ENCODE measurements at regions not wholly inside any gene's neighbourhood (a gene's known extent, or its start where the extent isn't known, plus 50 kb on each side); places are given as distances from the start of the nearest gene placed in this dataset.
A peak's percentile ranks its signal among the peaks of the same experiment; 100 is the strongest.
"Not testable (repeated sequence)": the region's sequence is repeated elsewhere in the genome, so short reads cannot be mapped to it uniquely, and the experiment has no call there.

GRCh38 chr5:25160891-25161290 is 516.1 kb upstream of the CDH10 start:
- no peaks in the 10 kb centered on the region for H3K4me1 Mint-ChIP-seq
- no peak overlapping the region for H3K27ac Mint-ChIP-seq
- H3K9me3 Mint-ChIP-seq: peaks cover 9% of the 10 kb centered on the region
- H3K36me3 Mint-ChIP-seq: no peaks in the 10 kb centered on the region
- H3K4me3 Mint-ChIP-seq: no peak overlapping the region
- ATAC-seq: peak; percentile 42
- DNase-seq (ENCODE audit: low spot score in 2 of 2): no peak

DNA sequence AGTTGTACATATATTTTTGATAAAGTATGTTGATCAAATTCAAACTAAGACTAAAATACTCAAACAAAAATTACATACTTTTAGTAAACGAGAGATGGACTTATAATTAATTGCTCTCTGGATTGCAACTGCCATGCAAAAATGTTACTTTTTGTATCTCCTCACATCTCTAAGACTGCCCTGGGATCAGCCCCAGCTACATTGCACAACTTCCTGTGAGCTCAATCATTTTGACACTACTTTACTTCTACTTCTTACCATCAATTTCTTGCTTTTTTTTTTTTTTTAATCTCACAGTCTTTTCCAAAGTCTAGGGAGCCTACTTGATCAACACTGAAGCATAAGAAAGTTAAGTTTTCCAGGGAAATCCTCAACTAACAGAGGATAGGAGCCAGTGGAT is 506.0 kb upstream of the CDH10 start:
- Mint-ChIP-seq H3K9me3 (peaks cover 27% of the 10 kb centered on the region), H3K36me3 (no peaks in the 10 kb centered on the region), H3K4me1 (no peaks in the 10 kb centered on the region), H3K27ac (no peak overlapping the region), H3K4me3 (no peak overlapping the region)
- ATAC-seq (no peak), DNase-seq (ENCODE audit: low spot score in 2 of 2) (no peak)

- H3K4me1 Mint-ChIP-seq: no peaks in the 10 kb centered on the region
- H3K9me3 Mint-ChIP-seq: peaks cover 28% of the 10 kb centered on the region
- no peak overlapping the region for H3K27ac Mint-ChIP-seq
- H3K36me3 Mint-ChIP-seq: no peaks in the 10 kb centered on the region
- ATAC-seq (no peak), DNase-seq (ENCODE audit: low spot score in 2 of 2) (no peak)
- H3K4me3 Mint-ChIP-seq: no peak overlapping the region
Observed at GRCh38 chr5:25128606-25129005, 483.8 kb upstream of the CDH10 start.

DNA sequence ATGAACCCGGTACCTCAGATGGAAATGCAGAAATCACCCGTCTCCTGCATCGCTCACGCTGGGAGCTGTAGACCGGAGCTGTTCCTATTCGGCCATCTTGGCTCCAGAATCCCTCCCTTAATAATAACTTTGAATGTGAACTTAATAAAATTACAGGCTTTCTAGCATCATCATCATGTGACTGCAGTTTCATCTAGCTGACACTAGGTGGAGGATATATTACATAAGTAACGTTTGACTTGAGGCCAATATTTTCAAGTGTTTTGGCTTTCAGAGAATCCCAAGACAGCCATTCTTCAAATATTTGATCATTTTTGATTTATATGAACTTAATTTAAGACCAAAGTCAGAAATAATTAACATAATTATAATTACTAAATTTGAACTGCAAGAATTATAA is 474.9 kb upstream of the CDH10 start:
- Mint-ChIP-seq H3K9me3 (peaks cover 12% of the 10 kb centered on the region), H3K27ac (no peak overlapping the region), H3K4me3 (no peak overlapping the region), H3K4me1 (no peaks in the 10 kb centered on the region), H3K36me3 (no peaks in the 10 kb centered on the region)
- no peak for ATAC-seq
- DNase-seq (ENCODE audit: low spot score in 2 of 2): no peak

DNA sequence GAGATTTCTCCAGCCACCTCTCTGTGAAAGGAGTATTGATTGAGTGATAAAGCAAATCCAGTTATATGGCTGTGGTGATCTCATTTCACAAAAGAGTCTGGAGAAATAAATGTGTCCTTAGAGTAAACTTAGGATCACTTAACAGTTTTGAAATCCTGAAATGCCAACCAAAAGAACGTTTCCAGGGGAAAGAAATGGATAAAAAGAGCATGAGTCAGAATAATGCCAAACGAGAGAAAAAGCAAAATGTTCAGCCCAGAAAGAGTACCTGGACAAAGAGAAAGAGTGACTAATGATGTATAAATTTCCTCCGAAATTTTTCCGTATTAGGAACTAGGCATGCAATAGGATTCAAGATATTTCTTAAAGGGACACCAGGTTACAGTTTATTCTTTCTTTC is 463.1 kb upstream of the CDH10 start:
- Mint-ChIP-seq H3K9me3 (peaks cover 16% of the 10 kb centered on the region), H3K4me1 (no peaks in the 10 kb centered on the region), H3K4me3 (no peak overlapping the region), H3K36me3 (no peaks in the 10 kb centered on the region), H3K27ac (no peak overlapping the region)
- DNase-seq (ENCODE audit: low spot score in 2 of 2) (no peak), ATAC-seq (no peak)

DNA sequence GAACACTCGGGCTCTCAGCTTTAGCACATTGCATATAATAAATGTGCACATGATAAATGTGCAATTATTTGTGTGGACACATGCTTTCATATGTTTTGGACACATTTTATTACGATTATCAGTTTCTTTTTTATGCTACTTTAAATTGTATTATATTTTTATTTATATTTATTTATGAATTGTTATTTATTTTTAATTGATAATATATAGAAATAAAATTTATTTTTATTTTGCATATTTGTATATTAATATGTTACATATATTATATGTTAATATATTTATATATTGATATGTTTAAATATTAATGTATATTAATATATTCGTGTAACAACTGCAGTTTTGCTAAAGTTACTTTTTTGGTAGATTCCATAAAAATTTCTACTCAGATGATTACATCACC is 454.8 kb upstream of the CDH10 start:
- DNase-seq (ENCODE audit: low spot score in 2 of 2) (no peak), ATAC-seq (no peak)
- Mint-ChIP-seq H3K4me3 (no peak overlapping the region), H3K36me3 (no peaks in the 10 kb centered on the region), H3K4me1 (no peaks in the 10 kb centered on the region), H3K9me3 (peaks cover 12% of the 10 kb centered on the region), H3K27ac (no peak overlapping the region)

GRCh38 chr5:25095261-25095660 is 450.5 kb upstream of the CDH10 start:
- DNase-seq (ENCODE audit: low spot score in 2 of 2): no peak
- Mint-ChIP-seq H3K4me3 (no peak overlapping the region), H3K27ac (no peak overlapping the region), H3K36me3 (no peaks in the 10 kb centered on the region), H3K9me3 (peaks cover 13% of the 10 kb centered on the region), H3K4me1 (no peaks in the 10 kb centered on the region)
- ATAC-seq: no peak

DNA sequence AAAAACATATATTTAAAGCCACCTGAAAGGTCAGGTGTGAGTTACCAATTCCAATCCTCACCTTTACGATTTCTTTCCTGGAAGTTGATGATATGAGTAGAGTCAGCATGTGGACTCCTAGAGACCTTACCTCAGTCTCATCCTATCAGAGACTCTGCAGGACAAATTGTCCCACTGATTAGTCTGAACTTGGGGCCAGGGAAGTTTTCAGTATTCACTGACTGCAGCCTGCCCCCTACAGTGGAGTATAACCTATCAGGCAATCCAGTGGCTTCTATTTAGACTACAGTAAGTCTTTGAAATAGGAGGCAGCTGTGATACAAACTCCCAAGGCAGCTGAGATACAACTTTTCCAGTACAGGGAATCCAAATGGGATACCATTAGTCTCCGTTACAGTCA is 449.4 kb upstream of the CDH10 start:
- no peaks in the 10 kb centered on the region for H3K4me1 Mint-ChIP-seq
- DNase-seq (ENCODE audit: low spot score in 2 of 2): no peak
- peaks cover 13% of the 10 kb centered on the region for H3K9me3 Mint-ChIP-seq
- no peak for ATAC-seq
- H3K27ac Mint-ChIP-seq: no peak overlapping the region
- H3K4me3 Mint-ChIP-seq: no peak overlapping the region
- no peaks in the 10 kb centered on the region for H3K36me3 Mint-ChIP-seq

DNA sequence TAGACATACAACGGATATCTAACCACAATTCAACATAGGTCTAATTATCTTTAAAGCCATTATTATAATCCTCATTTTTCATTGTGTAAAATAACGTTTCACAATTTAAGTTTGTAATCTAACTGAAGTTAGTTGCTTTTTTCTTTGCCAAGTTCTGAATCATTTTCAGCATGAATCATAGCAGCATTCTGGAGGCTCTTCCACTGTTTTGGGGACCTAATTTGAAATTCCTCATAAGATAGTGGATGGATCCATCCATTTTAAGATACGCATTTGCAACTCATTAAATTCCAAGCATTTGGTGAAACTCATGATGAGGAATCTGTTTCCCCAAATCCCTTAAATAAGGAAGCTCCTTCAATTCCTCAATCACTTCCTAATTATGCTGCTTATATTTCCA is 447.1 kb upstream of the CDH10 start:
- no peaks in the 10 kb centered on the region for H3K36me3 Mint-ChIP-seq
- no peaks in the 10 kb centered on the region for H3K4me1 Mint-ChIP-seq
- H3K4me3 Mint-ChIP-seq: no peak overlapping the region
- DNase-seq (ENCODE audit: low spot score in 2 of 2) (no peak), ATAC-seq (no peak)
- H3K27ac Mint-ChIP-seq: no peak overlapping the region
- H3K9me3 Mint-ChIP-seq: peaks cover 13% of the 10 kb centered on the region

GRCh38 chr5:25090854-25091253 is 446.1 kb upstream of the CDH10 start:
- no peak for ATAC-seq
- Mint-ChIP-seq H3K4me3 (no peak overlapping the region), H3K27ac (no peak overlapping the region), H3K9me3 (peaks cover 10% of the 10 kb centered on the region), H3K36me3 (no peaks in the 10 kb centered on the region), H3K4me1 (no peaks in the 10 kb centered on the region)
- DNase-seq (ENCODE audit: low spot score in 2 of 2): no peak

GRCh38 chr5:25090275-25090674 is 445.5 kb upstream of the CDH10 start:
- Mint-ChIP-seq H3K4me1 (no peaks in the 10 kb centered on the region), H3K36me3 (no peaks in the 10 kb centered on the region), H3K9me3 (peaks cover 15% of the 10 kb centered on the region), H3K27ac (no peak overlapping the region), H3K4me3 (no peak overlapping the region)
- no peak for DNase-seq (ENCODE audit: low spot score in 2 of 2)
- ATAC-seq: no peak

- not testable (repeated sequence) for ATAC-seq; H3K27ac Mint-ChIP-seq; H3K4me1 Mint-ChIP-seq; H3K4me3 Mint-ChIP-seq; H3K36me3 Mint-ChIP-seq; DNase-seq (ENCODE audit: low spot score in 2 of 2)
- H3K9me3 Mint-ChIP-seq: peaks cover 15% of the 10 kb centered on the region
Observed at GRCh38 chr5:25088689-25089088, 443.9 kb upstream of the CDH10 start.

DNA sequence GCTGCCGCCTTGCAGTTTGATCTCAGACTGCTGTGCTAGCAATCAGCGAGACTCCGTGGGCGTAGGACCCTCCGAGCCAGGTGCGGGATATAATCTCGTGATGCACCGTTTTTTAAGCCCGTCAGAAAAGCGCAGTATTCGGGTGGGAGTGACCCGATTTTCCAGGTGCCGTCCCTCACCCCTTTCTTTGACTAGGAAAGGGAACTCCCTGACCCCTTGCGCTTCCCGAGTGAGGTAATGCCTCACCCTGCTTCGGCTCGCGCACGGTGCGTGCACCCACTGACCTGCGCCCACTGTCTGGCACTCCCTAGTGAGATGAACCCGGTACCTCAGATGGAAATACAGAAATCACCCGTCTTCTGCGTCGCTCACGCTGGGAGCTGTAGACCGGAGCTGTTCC is 438.5 kb upstream of the CDH10 start:
- H3K9me3 Mint-ChIP-seq: peaks cover 11% of the 10 kb centered on the region
- not testable (repeated sequence) for H3K4me3 Mint-ChIP-seq; H3K4me1 Mint-ChIP-seq; H3K27ac Mint-ChIP-seq; ATAC-seq; H3K36me3 Mint-ChIP-seq; DNase-seq (ENCODE audit: low spot score in 2 of 2)

- no peaks in the 10 kb centered on the region for H3K4me1 Mint-ChIP-seq
- H3K36me3 Mint-ChIP-seq: no peaks in the 10 kb centered on the region
- no peak for ATAC-seq
- no peak overlapping the region for H3K4me3 Mint-ChIP-seq
- H3K27ac Mint-ChIP-seq: no peak overlapping the region
- H3K9me3 Mint-ChIP-seq: peaks cover 13% of the 10 kb centered on the region
- no peak for DNase-seq (ENCODE audit: low spot score in 2 of 2)
Observed at GRCh38 chr5:25066239-25066638, 421.5 kb upstream of the CDH10 start.

GRCh38 chr5:25064306-25064705 is 419.5 kb upstream of the CDH10 start:
- DNase-seq (ENCODE audit: low spot score in 2 of 2): no peak

DNA sequence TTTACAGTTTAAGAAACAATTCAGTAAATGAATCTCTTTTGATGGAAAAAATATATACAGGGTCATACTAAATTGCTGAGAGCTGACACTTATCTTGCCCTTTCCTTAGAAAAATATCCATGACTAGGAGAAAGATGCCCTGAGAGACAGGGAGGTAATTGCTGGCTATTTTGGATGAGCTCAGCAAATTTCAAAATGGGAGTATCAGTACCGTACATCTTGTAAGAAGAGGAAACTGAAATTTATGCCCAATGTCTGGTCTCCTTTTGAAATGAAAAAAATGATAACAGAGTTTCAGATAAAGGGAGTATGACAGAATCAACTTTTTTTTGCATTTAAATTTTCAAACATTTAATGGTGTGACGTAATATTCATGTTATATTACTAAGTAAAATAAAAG is 415.8 kb upstream of the CDH10 start:
- Mint-ChIP-seq H3K4me1 (no peaks in the 10 kb centered on the region), H3K36me3 (no peaks in the 10 kb centered on the region), H3K4me3 (no peak overlapping the region), H3K9me3 (peaks cover 14% of the 10 kb centered on the region), H3K27ac (no peak overlapping the region)
- DNase-seq (ENCODE audit: low spot score in 2 of 2): no peak
- no peak for ATAC-seq

More at GRCh38 chr5:25064306-25064705, 419.5 kb upstream of the CDH10 start:
- Mint-ChIP-seq H3K4me1 (no peaks in the 10 kb centered on the region), H3K4me3 (no peak overlapping the region), H3K27ac (no peak overlapping the region), H3K36me3 (no peaks in the 10 kb centered on the region), H3K9me3 (peaks cover 16% of the 10 kb centered on the region)
- ATAC-seq: no peak

GRCh38 chr5:25056836-25057235 is 412.1 kb upstream of the CDH10 start:
- H3K9me3 Mint-ChIP-seq: peaks cover 6% of the 10 kb centered on the region
- H3K27ac Mint-ChIP-seq: no peak overlapping the region
- H3K4me3 Mint-ChIP-seq: no peak overlapping the region
- DNase-seq (ENCODE audit: low spot score in 2 of 2) (no peak), ATAC-seq (no peak)
- H3K4me1 Mint-ChIP-seq: no peaks in the 10 kb centered on the region
- no peaks in the 10 kb centered on the region for H3K36me3 Mint-ChIP-seq

Data from stimulated activated effector memory CD8-positive, alpha-beta T cell treated with anti-CD3 and anti-CD28 coated beads, Interleukin-12 subunit alpha, Interleukin-12 subunit beta, amount 100 ng/mL, for 72 hours (primary cell).